KBM-7 (cell line): ENCODE measurements at regions not wholly inside any gene's neighbourhood (a gene's known extent, or its start where the extent isn't known, plus 50 kb on each side); places are given as distances from the start of the nearest gene placed in this dataset.
A peak's percentile ranks its signal among the peaks of the same experiment; 100 is the strongest.

ENCODE experiments used
- DNase-seq: peaks from one replicate; pipeline ENCODE4 v3.0.0-alpha.2; 2015
- in situ Hi-C: fragments of 300-500 bp; cut with MboI; formaldehyde crosslinking; loops from 2 replicates; pipeline ENCODE4 v1.14.3; 2020; ENCODE audit warnings: low sequenced_read_pairs, low pct_unique_long_range_greater_than_20kb, mixed read lengths

- DNase-seq, result no peak
- in situ Hi-C loops, result no loop called here
Measured at GRCh38 chr9:111212874-111213273, 117.2 kb downstream of the OR2K2 start.

GRCh38 chr9:111198936-111199335 is 131.1 kb downstream of the OR2K2 start:
- in situ Hi-C loops, result no loop called here

GRCh38 chr9:111197256-111197655 is 132.8 kb downstream of the OR2K2 start:
- in situ Hi-C loops, result no loop called here
- DNase-seq, result no peak

More at GRCh38 chr9:111198936-111199335, 131.1 kb downstream of the OR2K2 start:
- no peak for DNase-seq

GRCh38 chr9:111195766-111196165 is 134.3 kb downstream of the OR2K2 start:
- no peak for DNase-seq
- in situ Hi-C loops, result no loop called here

GRCh38 chr9:111193095-111193494 is 136.9 kb downstream of the OR2K2 start:
- DNase-seq, result no peak
- in situ Hi-C loops, result no loop called here

GRCh38 chr9:111192650-111193049 is 137.4 kb downstream of the OR2K2 start:
- in situ Hi-C loops, result no loop called here
- DNase-seq, result no peak

GRCh38 chr9:111190347-111190746 is 139.7 kb downstream of the OR2K2 start:
- DNase-seq, result no peak
- in situ Hi-C loops, result no loop called here

GRCh38 chr9:111187376-111187775 is 142.6 kb downstream of the OR2K2 start:
- no peak for DNase-seq
- in situ Hi-C loops, result no loop called here

- DNase-seq, result no peak
- in situ Hi-C loops, result no loop called here
Measured at GRCh38 chr9:111186021-111186530, 143.9 kb downstream of the OR2K2 start.

GRCh38 chr9:111180811-111181210 is 142.5 kb upstream of the LPAR1 start:
- in situ Hi-C loops, result no loop called here
- DNase-seq, result no peak

- DNase-seq, result peak; percentile 39
- in situ Hi-C loops, result no loop called here
Measured at GRCh38 chr9:111179577-111179976, 141.3 kb upstream of the LPAR1 start.

- no peak for DNase-seq
- in situ Hi-C loops, result no loop called here
Measured at GRCh38 chr9:111178331-111179055, 140.2 kb upstream of the LPAR1 start.

GRCh38 chr9:111176511-111176910 is 138.2 kb upstream of the LPAR1 start:
- DNase-seq, result no peak

GRCh38 chr9:111175350-111175749 is 137.1 kb upstream of the LPAR1 start:
- DNase-seq, result no peak
- in situ Hi-C loops, result no loop called here

More at GRCh38 chr9:111176511-111176910, 138.2 kb upstream of the LPAR1 start:
- in situ Hi-C loops, result no loop called here

- in situ Hi-C loops, result no loop called here
- DNase-seq, result no peak
Measured at GRCh38 chr9:111167341-111167740, 129.1 kb upstream of the LPAR1 start.

GRCh38 chr9:111163716-111164389 is 125.6 kb upstream of the LPAR1 start:
- DNase-seq, result no peak
- in situ Hi-C loops, result no loop called here

GRCh38 chr9:111162026-111162425 is 123.8 kb upstream of the LPAR1 start:
- no peak for DNase-seq
- in situ Hi-C loops, result no loop called here

GRCh38 chr9:111161015-111161415 is 122.7 kb upstream of the LPAR1 start:
- in situ Hi-C loops, result no loop called here
- no peak for DNase-seq

GRCh38 chr9:111158999-111159398 is 120.7 kb upstream of the LPAR1 start:
- in situ Hi-C loops, result no loop called here
- no peak for DNase-seq

GRCh38 chr9:111158363-111158762 is 120.1 kb upstream of the LPAR1 start:
- in situ Hi-C loops, result no loop called here
- DNase-seq, result no peak
